ENCODE measurements at regions not wholly inside any gene's neighbourhood (a gene's known extent, or its start where the extent isn't known, plus 50 kb on each side); places are given as distances from the start of the nearest gene placed in this dataset.

DNA sequence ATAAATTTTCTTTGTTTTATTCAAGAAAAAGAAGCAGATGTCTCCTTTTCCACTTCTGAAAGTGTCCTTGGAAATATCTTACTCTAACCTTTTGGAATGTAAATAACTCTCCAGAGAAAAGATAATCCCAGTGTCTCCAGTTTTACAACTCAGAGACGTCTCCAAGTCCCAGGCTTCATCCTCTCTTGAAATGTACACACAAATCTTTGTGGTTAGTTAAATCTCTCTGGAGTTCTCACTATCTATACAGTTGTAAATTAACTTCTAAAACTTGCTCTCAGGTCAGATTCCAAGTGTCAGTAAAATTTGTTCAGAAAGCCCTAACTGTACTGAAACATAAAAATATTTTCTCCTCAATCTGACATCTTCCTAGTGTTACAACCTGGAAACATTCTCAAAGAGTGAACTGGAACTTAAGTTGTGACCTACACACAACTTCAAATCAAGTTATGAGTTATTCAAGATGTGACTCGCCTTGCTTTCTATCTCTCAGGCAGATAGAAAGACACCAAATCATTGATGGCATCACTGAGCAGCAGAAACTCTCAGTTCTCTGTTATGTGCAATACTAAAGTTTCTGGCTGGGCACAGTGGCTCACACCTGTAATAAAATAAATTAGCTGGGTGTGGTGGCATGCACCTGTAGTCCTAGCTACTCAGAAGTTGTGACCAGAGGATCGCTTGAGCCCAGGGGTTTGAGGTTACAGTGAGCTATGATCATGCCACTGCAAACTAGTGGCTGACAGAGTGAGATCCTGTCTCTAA, 284.2 kb downstream of the RCHY1 start:
- POLR2A ChIA-PET, result no interaction called here
- H3K4me1 ChIP-seq (ENCODE audit: control insufficient read depth, extremely low read depth, insufficient read depth, low read length), result no peaks in the 10 kb centered on the region
- H3K36me3 ChIP-seq (ENCODE audit: control insufficient read depth in 2 of 2, extremely low read depth in 1 of 2, insufficient read depth in 2 of 2, low read length in 2 of 2), result no peaks in the 10 kb centered on the region
- H3K27ac ChIP-seq (ENCODE audit: insufficient read depth, low read depth, low read length), result no peak overlapping the region
- FAIRE-seq (no peak), DNase-seq (ENCODE audit: low read depth, low spot score) (no peak)
- intact Hi-C loops (cut with micrococcal nuclease) (no loop called here), dilution Hi-C loops (cut with MboI; ENCODE audit: extremely low pct_ligation_motif_present, low sequenced_read_pairs) (no loop called here)
- H3K9ac ChIP-seq (replicated peaks; ENCODE audit: extremely low read depth, insufficient read depth, low read length), result no peak overlapping the region
- H3K4me2 ChIP-seq (ENCODE audit: insufficient read depth, low read length), result no peak overlapping the region
- H3K4me3 ChIP-seq (replicated peaks in 1 of 3; ENCODE audit: insufficient read depth in 1 of 3, low read depth in 1 of 3, low read length in 3 of 3), result no peak overlapping the region
- H3K79me2 ChIP-seq (ENCODE audit: control insufficient read depth, insufficient read depth, low read length), result no peaks in the 10 kb centered on the region
- no peaks in the 10 kb centered on the region for H4K20me1 ChIP-seq (replicated peaks; ENCODE audit: control insufficient read depth, extremely low read depth, insufficient read depth, low read length)
- H3K27me3 ChIP-seq (ENCODE audit: control insufficient read depth in 2 of 2, insufficient read depth in 2 of 2, low read length in 2 of 2), result no peaks in the 10 kb centered on the region
- H3K9me1 ChIP-seq (replicated peaks; ENCODE audit: control insufficient read depth, extremely low read depth, insufficient read depth, low read length), result no peaks in the 10 kb centered on the region
- H3K9me3 ChIP-seq (replicated peaks; ENCODE audit: control insufficient read depth, insufficient read depth, low read length), result no peaks in the 10 kb centered on the region
- no TSS peak for BruUV-seq (replicated peaks)
- H2AFZ ChIP-seq (ENCODE audit: low read depth, low read length), result no peak overlapping the region
- TF ChIP-seq MYC (IDR thresholded peaks at IDR 0.05; ENCODE audit: low read depth, low read length) (no peak), POLR2AphosphoS5 (IDR thresholded peaks at IDR 0.05; ENCODE audit: insufficient read depth, low read depth, low read length) (no peak)
- CTCF ChIA-PET, result interaction anchor here (0.6 kb wide), 1 partner anchor 119 kb away, joined by 3 read pairs; no protein-coding TSS in a partner anchor

DNA sequence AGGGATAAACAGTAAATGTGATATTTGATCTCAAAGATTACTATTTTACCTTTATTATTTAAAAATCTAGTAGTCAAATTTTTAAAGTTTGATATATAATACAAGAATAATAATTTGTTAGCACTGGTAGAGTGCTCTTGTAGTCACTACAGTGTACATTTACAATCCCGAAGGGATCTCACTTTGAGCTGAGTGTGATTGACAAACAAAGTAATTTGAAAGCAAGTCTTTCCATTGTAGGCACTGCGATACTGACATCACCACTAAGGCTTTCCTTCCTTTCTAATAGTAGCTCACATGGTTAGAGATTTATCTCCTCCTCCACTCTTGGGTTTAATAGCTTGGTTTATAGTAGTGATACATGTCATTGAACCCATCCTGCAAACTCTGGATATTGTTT, 280.6 kb downstream of the PARM1 start:
- H3K4me3 ChIP-seq (replicated peaks in 1 of 3; ENCODE audit: insufficient read depth in 1 of 3, low read depth in 1 of 3, low read length in 3 of 3), result no peak overlapping the region
- H3K9ac ChIP-seq (replicated peaks; ENCODE audit: extremely low read depth, insufficient read depth, low read length), result no peak overlapping the region
- TF ChIP-seq MYC (IDR thresholded peaks at IDR 0.05; ENCODE audit: low read depth, low read length) (no peak), GATA2 (IDR thresholded peaks at IDR 0.05; ENCODE audit: insufficient read depth, insufficient read length, low read depth, low read length) (no peak), FOS (IDR thresholded peaks at IDR 0.05; ENCODE audit: borderline replicate concordance, insufficient read depth, low read length) (no peak), JUN (IDR thresholded peaks at IDR 0.05; ENCODE audit: borderline replicate concordance, insufficient read depth, insufficient read length, low read depth) (no peak), POLR2AphosphoS5 (IDR thresholded peaks at IDR 0.05; ENCODE audit: insufficient read depth, low read depth, low read length) (no peak), POLR2A (IDR thresholded peaks at IDR 0.05; ENCODE audit: low read depth, low read length) (no peak), EZH2 (IDR thresholded peaks at IDR 0.05; ENCODE audit: borderline replicate concordance, low read depth, low read length, severe bottlenecking) (no peak)
- TF ChIP-seq, protein P1, sequence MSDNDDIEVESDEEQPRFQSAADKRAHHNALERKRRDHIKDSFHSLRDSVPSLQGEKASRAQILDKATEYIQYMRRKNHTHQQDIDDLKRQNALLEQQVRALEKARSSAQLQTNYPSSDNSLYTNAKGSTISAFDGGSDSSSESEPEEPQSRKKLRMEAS (IDR thresholded peaks at IDR 0.05; ENCODE audit: insufficient read depth, insufficient read length), result no peak
- TF ChIP-seq, protein P2, sequence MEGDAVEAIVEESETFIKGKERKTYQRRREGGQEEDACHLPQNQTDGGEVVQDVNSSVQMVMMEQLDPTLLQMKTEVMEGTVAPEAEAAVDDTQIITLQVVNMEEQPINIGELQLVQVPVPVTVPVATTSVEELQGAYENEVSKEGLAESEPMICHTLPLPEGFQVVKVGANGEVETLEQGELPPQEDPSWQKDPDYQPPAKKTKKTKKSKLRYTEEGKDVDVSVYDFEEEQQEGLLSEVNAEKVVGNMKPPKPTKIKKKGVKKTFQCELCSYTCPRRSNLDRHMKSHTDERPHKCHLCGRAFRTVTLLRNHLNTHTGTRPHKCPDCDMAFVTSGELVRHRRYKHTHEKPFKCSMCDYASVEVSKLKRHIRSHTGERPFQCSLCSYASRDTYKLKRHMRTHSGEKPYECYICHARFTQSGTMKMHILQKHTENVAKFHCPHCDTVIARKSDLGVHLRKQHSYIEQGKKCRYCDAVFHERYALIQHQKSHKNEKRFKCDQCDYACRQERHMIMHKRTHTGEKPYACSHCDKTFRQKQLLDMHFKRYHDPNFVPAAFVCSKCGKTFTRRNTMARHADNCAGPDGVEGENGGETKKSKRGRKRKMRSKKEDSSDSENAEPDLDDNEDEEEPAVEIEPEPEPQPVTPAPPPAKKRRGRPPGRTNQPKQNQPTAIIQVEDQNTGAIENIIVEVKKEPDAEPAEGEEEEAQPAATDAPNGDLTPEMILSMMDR (IDR thresholded peaks at IDR 0.05; ENCODE audit: extremely low read depth in 1 of 2, insufficient read depth in 1 of 2, low read depth in 1 of 2, low read length in 2 of 2), result no peak
- BruUV-seq (replicated peaks), result no TSS peak
- no peak for FAIRE-seq
- H4K20me1 ChIP-seq (replicated peaks; ENCODE audit: control insufficient read depth, extremely low read depth, insufficient read depth, low read length), result no peaks in the 10 kb centered on the region
- ChIA-PET CTCF (no interaction called here), POLR2A (no interaction called here)
- no peaks in the 10 kb centered on the region for H3K79me2 ChIP-seq (ENCODE audit: control insufficient read depth, insufficient read depth, low read length)
- H3K4me1 ChIP-seq (ENCODE audit: control insufficient read depth, extremely low read depth, insufficient read depth, low read length), result no peaks in the 10 kb centered on the region
- no peaks in the 10 kb centered on the region for H3K9me3 ChIP-seq (replicated peaks; ENCODE audit: control insufficient read depth, insufficient read depth, low read length)
- H3K27me3 ChIP-seq (ENCODE audit: control insufficient read depth in 2 of 2, insufficient read depth in 2 of 2, low read length in 2 of 2), result no peaks in the 10 kb centered on the region
- no peaks in the 10 kb centered on the region for H3K36me3 ChIP-seq (ENCODE audit: control insufficient read depth in 2 of 2, extremely low read depth in 1 of 2, insufficient read depth in 2 of 2, low read length in 2 of 2)
- H3K9me1 ChIP-seq (replicated peaks; ENCODE audit: control insufficient read depth, extremely low read depth, insufficient read depth, low read length), result no peaks in the 10 kb centered on the region
- H2AFZ ChIP-seq (ENCODE audit: low read depth, low read length), result no peak overlapping the region
- dilution Hi-C loops (cut with MboI; ENCODE audit: extremely low pct_ligation_motif_present, low sequenced_read_pairs), result no loop called here
- no peak for DNase-seq (ENCODE audit: low read depth, low spot score)
- no peak overlapping the region for H3K27ac ChIP-seq (ENCODE audit: insufficient read depth, low read depth, low read length)
- intact Hi-C loops (cut with micrococcal nuclease), result no loop called here
- no peak overlapping the region for H3K4me2 ChIP-seq (ENCODE audit: insufficient read depth, low read length)

Data from endothelial cell of umbilical vein (primary cell).